ENCODE measurements at regions not wholly inside any gene's neighbourhood (a gene's known extent, or its start where the extent isn't known, plus 50 kb on each side); places are given as distances from the start of the nearest gene placed in this dataset.

DNA sequence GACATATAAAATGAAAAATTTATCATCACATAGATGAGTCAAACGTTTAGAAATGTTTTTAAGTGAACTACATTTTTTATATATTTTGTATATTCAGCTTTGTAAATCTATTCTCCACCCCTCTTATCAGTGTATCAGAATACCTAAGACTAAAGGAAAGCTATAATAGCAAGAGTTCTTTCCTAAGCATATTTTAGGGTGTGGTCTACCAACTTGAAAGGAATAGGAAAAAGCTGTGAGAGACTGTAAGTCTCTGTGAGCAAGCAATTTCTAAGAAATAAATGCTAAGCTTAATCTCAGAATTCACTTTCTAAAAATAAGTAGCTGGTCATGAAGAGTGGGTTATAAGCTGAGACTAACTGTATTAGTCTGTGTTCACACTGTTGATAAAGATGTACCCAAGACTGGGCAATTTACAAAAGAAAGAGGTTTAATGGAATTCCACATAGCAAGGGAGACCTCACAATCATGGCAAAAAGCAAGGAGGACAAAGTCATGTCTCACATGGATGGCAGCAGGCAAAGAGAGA lies 175.4 kb upstream of the PREP start:
- no peak for DNase-seq (ENCODE audit: low read depth)

DNA sequence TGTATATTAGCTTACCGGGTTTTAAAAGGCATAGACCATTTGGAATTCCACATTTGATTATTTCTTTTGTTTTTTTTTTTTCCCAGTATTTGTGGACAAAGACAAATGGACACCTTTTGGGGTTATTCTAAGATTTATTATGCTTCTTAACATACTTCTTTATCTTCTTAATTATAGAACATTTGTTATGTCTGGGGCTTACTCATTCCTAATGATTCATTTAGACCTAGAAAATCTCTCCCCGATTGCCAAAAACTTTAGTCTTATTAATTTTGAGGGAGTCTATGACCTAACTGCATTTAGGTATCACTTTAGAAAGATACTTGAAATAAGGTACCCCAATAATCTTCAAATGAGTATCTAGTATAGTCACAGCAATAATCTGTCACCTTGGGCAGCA lies 170.7 kb upstream of the PREP start:
- no peak for DNase-seq (ENCODE audit: low read depth)

DNA sequence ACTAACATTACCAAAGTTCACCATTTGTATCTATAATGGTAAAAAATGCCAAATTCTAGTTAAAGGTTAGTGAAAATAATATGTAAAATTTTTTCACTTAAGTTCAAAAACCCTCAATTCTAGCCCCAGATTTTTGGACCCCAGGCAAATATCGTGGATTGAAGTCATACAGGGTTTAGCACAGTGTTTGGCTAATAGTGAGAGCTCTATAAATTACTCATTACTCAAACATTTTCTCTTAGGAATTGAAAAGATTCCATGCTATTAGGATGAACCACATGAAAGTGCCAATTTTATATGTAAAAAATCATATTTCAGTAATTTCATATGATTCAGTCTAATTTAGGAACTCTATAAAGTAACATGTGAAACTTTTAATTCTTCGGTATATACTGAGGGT lies 170.3 kb upstream of the PREP start:
- no peak for DNase-seq (ENCODE audit: low read depth)

- DNase-seq (ENCODE audit: low read depth), result no peak
Measured at GRCh38 chr6:105570416-105570815, 167.5 kb upstream of the PREP start.

DNA sequence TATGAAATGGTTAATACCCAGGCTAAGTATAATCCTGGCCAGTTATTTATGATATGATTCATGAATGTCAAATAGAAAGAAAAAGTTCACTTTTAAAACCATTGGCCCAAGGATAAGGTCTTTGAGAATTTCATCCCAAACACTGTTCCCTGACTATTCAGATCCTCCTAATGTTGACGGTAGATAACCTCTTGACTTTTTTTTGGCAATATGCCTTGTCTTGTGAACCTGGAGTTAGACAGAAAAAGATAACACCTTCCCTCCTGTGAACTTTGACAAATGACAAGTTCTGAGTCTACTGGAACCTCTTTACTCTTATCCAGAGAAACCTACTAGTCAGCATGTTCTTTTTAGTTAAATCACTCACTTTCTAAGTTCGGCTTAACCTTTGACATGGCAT lies 166.8 kb upstream of the PREP start:
- no peak for DNase-seq (ENCODE audit: low read depth)

GRCh38 chr6:105568751-105569150 lies 165.9 kb upstream of the PREP start:
- no peak for DNase-seq (ENCODE audit: low read depth)

GRCh38 chr6:105568142-105568541 lies 165.3 kb upstream of the PREP start:
- no peak for DNase-seq (ENCODE audit: low read depth)

- DNase-seq (ENCODE audit: low read depth), result no peak
Measured at GRCh38 chr6:105567140-105567539, 164.3 kb upstream of the PREP start.

GRCh38 chr6:105566503-105566902 lies 163.6 kb upstream of the PREP start:
- DNase-seq (ENCODE audit: low read depth), result no peak

DNA sequence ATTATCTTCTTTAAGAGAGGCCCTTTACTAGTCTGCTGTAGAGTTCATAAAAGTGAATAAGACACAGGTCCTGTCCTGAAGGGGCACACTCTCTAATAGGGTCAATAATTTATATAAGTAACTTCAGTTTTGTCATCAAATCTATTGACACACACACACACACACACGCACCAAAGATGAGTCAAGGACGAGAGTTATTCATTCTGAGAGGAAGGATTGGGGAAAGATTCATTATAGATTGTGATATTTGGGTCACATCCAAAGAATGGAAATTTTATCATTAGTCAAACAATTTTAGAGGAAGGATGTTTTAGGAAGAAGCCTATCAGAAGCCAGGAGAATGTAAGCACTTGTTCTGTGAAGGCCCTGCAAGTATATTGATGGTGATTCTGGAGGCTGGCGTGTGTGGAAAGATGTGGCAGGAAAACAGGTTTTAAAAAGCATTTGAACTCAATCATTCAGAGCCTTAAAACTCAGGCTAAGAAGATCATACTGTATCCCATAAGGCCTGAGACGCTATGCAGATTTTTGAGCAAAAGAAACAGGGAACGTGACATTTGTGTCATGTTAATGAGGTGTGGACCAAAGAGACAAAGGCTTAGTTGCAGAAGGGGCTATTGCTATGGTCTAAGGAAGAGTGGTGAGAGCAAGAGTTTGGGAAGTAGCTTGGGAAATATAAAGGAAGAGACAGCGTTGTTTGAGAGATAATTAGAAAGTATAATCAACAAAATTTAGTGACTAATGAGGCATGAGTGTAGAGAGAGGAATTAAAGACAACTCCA lies 161.4 kb upstream of the PREP start:
- DNase-seq (ENCODE audit: low read depth), result no peak

DNA sequence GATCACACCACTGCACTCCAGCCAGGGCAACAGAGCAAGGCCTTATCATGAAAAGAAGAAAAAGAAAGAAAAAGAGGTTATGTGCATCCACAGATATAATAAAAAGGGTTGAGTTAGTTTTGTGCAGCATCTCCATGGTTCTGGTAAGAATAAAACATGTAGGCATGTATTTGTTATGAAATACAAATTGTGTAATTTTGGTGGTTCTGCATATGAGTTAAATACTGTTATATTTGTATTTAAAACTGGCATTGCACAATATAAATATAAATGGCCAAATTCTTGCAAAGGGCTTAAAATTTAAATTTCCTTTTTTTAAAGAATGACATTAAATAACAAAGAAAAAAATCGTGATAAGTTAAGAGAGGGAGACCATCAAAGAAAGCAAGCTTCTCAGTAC lies 159.1 kb upstream of the PREP start:
- no peak for DNase-seq (ENCODE audit: low read depth)

GRCh38 chr6:105561486-105561885 lies 158.6 kb upstream of the PREP start:
- DNase-seq (ENCODE audit: low read depth), result no peak

GRCh38 chr6:105560611-105561066 lies 157.8 kb upstream of the PREP start:
- no peak for DNase-seq (ENCODE audit: low read depth)

DNA sequence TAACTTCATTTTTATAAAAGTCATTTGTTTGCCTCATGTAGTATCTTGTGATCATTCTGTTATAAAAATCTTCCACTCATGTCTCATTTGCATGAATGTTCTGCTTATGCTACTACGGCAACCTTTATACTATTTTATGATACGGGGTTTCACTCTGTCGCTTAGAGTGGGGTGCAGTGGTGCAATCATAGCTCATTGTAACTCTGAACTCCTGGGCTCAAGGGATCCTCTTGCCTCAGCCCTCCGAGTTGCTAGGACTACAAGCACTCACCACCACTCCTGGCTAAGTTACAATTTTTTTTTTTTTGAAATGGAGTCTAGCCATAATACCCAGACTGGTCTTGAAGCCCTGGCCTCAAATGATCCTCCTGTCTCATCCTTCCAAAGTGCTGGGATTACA lies 154.4 kb upstream of the PREP start:
- DNase-seq (ENCODE audit: low read depth), result no peak

GRCh38 chr6:105553171-105553570 lies 150.3 kb upstream of the PREP start:
- no peak for DNase-seq (ENCODE audit: low read depth)

DNA sequence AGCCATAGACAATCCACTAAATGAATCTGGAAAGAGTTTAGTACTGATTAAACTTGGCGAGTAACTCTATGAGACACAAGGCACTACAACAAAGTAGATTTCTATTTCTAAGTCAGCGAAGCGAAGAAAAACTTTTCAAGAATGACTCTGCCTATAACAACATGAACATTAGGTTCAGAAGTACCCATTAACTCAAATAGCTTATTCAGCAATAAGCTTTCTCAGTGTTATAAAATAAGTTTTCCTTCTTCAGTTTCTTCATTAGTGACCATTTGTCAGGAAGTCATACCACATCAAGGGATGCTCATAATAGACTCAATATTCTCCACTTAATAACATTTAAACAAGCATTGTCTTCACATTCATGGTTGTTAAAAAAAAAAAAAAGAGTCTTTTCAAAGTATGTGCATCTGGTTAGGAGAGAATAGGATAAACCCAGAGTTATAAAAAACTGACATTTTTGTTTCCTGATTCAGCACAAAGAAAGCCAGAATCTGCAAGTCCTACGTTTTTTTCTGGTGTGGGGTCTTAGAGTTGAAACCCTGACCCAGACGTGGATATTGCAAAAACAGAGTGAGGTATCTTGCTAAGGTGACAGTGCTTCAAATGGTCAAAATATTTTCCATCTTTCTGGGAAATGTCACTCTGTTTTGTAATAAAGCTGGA lies 148.2 kb upstream of the PREP start:
- DNase-seq (ENCODE audit: low read depth), result no peak

DNA sequence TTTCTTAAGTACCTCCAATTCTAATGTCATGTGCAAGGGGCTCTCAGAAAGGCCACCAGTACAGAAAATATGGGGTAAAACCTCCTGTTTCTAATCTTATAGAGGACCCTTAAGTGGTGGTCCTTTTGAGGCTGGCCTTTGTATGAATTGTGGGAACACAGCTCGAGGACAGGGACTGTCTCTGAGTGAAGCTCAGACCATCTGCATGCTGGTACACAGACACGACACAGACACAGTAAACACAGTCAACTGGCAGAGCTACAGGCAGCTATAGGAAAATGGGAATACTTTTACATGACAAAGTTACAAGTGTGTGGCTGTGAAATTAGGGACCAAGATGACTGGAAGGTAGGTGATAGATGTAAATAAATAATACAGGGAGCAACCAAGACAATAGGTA lies 143.9 kb upstream of the PREP start:
- no peak for DNase-seq (ENCODE audit: low read depth)

- no peak for DNase-seq (ENCODE audit: low read depth)
Measured at GRCh38 chr6:105545947-105546731, 143.3 kb upstream of the PREP start.

GRCh38 chr6:105545228-105545920 lies 142.5 kb upstream of the PREP start:
- DNase-seq (ENCODE audit: low read depth), result no peak

DNA sequence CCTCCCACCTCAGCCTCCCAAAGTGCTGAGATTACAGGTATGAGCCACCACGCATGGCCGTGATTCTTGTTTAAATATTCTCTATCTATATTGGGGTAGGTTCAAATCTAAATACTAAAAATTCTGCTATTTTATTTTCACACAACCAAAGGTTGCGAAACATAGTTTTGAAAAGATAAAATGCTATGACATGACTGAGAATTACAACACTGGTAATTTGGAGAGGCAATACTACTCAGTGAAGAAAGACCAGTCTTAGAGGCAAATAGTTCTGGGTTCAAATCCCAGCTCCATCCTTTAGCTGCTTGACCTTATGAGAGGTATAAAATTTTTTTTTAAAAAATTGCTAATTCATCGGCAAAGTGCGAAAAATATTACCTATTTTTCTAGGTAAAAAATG lies 137.0 kb upstream of the PREP start:
- no peak for DNase-seq (ENCODE audit: low read depth)

GRCh38 chr6:105537981-105538578 lies 135.2 kb upstream of the PREP start:
- DNase-seq (ENCODE audit: low read depth), result no peak

DNA sequence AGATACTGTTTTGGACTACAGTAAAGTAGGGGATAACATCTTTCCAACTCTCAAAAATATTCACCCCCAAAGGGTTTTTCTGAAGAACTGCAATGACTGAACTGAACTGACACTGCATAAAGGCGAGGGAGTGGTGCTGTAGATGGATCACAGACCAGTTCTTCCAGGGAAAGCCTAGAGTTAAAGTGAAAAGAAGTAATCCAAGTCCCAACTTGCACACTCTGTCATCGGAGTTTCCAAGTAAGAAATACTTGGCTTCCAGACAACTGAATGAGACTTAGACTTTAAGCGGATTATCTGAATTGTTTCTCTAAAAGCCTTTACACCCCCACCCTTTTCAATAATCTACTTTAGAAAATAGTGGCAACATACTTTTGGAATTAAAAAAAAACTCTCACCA lies 134.1 kb upstream of the PREP start:
- no peak for DNase-seq (ENCODE audit: low read depth)

Data from stimulated activated CD4-positive, alpha-beta T cell treated with anti-CD3 and anti-CD28 coated beads, Interleukin-2, amount 100 ng/mL, for 4 hours (primary cell).